HUES64 (cell line): ENCODE measurements at regions not wholly inside any gene's neighbourhood (a gene's known extent, or its start where the extent isn't known, plus 50 kb on each side); places are given as distances from the start of the nearest gene placed in this dataset.

ENCODE experiments used
- H3K27ac ChIP-seq: 2 replicates; pipeline ENCODE4 v1.7.0; 2013; ENCODE audit warnings: low read depth, low read length, inconsistent platforms
- H3K27me3 ChIP-seq: 2 replicates; pipeline ENCODE4 v1.6.1; 2013; ENCODE audit warnings: mild to moderate bottlenecking, low read length; ENCODE audit not compliant: insufficient read depth
- H3K36me3 ChIP-seq: 2 replicates; pipeline ENCODE4 v1.6.1; 2013; ENCODE audit warnings: mild to moderate bottlenecking, low read length; ENCODE audit not compliant: insufficient read depth
- H3K4me1 ChIP-seq: 2 replicates; pipeline ENCODE4 v1.6.1; 2013; ENCODE audit warnings: mild to moderate bottlenecking, low read length, moderate library complexity; ENCODE audit not compliant: insufficient read depth
- H3K4me3 ChIP-seq: 2 replicates; pipeline ENCODE4 v1.5.1; 2013; ENCODE audit warnings: mild to moderate bottlenecking, low read length, moderate library complexity
- H3K9ac ChIP-seq: 2 replicates; pipeline ENCODE4 v1.6.1; 2013; ENCODE audit warnings: mild to moderate bottlenecking, low read depth, low read length
- H3K9me3 ChIP-seq: 2 replicates; pipeline ENCODE4 v1.6.1; 2013; ENCODE audit warnings: low read depth, low read length; ENCODE audit not compliant: insufficient read depth
- WGBS: fragments of 150-250, 120-280 bp; methylation state at CpG from one replicate; pipeline ENCODE4 v1.1.7; 2013; ENCODE audit warnings: missing lambda C conversion rate; 5-methylcytosine and 5-hydroxymethylcytosine counted together

- no peak overlapping the region for H3K4me3 ChIP-seq
- WGBS: 90% methylated on average over 1 of the region's 1 CpG
- peaks cover 32% of the 10 kb centered on the region for H3K4me1 ChIP-seq
- no peak overlapping the region for H3K27ac ChIP-seq
- no peaks in the 10 kb centered on the region for H3K36me3 ChIP-seq
- H3K9me3 ChIP-seq: no peaks in the 10 kb centered on the region
- no peaks in the 10 kb centered on the region for H3K27me3 ChIP-seq
- H3K9ac ChIP-seq: no peak overlapping the region
Observed at GRCh38 chr12:46455648-46456352, 83.2 kb upstream of the SLC38A2 start.

GRCh38 chr12:46454981-46455380, 82.4 kb upstream of the SLC38A2 start:
- peaks cover 36% of the 10 kb centered on the region for H3K4me1 ChIP-seq
- 82% methylated on average over 1 of the region's 1 CpG for WGBS

GRCh38 chr12:46453428-46453827, 80.9 kb upstream of the SLC38A2 start:
- 93% methylated on average over 3 of the region's 3 CpGs for WGBS
- Histone ChIP-seq H3K4me1 (peaks cover 28% of the 10 kb centered on the region), H3K27ac (no peak overlapping the region), H3K9ac (no peak overlapping the region), H3K36me3 (no peaks in the 10 kb centered on the region), H3K27me3 (no peaks in the 10 kb centered on the region), H3K4me3 (no peak overlapping the region), H3K9me3 (no peaks in the 10 kb centered on the region)

More at GRCh38 chr12:46454981-46455380, 82.4 kb upstream of the SLC38A2 start:
- no peaks in the 10 kb centered on the region for H3K27me3 ChIP-seq
- no peaks in the 10 kb centered on the region for H3K9me3 ChIP-seq
- H3K36me3 ChIP-seq: no peaks in the 10 kb centered on the region
- H3K4me3 ChIP-seq: no peak overlapping the region
- no peak overlapping the region for H3K27ac ChIP-seq
- H3K9ac ChIP-seq: no peak overlapping the region

- Histone ChIP-seq H3K4me1 (peaks cover 21% of the 10 kb centered on the region), H3K9ac (no peak overlapping the region)
Observed at GRCh38 chr12:46452776-46453175, 80.2 kb upstream of the SLC38A2 start.

GRCh38 chr12:46452061-46452615, 79.6 kb upstream of the SLC38A2 start:
- no peaks in the 10 kb centered on the region for H3K27me3 ChIP-seq
- no peak overlapping the region for H3K9ac ChIP-seq
- WGBS: 78% methylated on average over 1 of the region's 3 CpGs
- no peak overlapping the region for H3K4me3 ChIP-seq
- peaks cover 21% of the 10 kb centered on the region for H3K4me1 ChIP-seq
- H3K27ac ChIP-seq: no peak overlapping the region
- no peaks in the 10 kb centered on the region for H3K36me3 ChIP-seq
- H3K9me3 ChIP-seq: no peaks in the 10 kb centered on the region; the same call in 1 of the 2 replicates

More at GRCh38 chr12:46452776-46453175, 80.2 kb upstream of the SLC38A2 start:
- Histone ChIP-seq H3K27me3 (no peaks in the 10 kb centered on the region), H3K9me3 (no peaks in the 10 kb centered on the region), H3K27ac (no peak overlapping the region), H3K4me3 (no peak overlapping the region), H3K36me3 (no peaks in the 10 kb centered on the region)
- WGBS: 94% methylated on average over 1 of the region's 1 CpG

GRCh38 chr12:46451276-46452021, 78.9 kb upstream of the SLC38A2 start:
- 100% methylated on average over 3 of the region's 5 CpGs for WGBS
- no peak overlapping the region for H3K27ac ChIP-seq
- H3K4me1 ChIP-seq: peaks cover 21% of the 10 kb centered on the region
- no peak overlapping the region for H3K4me3 ChIP-seq
- H3K36me3 ChIP-seq: no peaks in the 10 kb centered on the region
- no peaks in the 10 kb centered on the region; the same call in 1 of the 2 replicates for H3K9me3 ChIP-seq
- H3K9ac ChIP-seq: no peak overlapping the region
- no peaks in the 10 kb centered on the region for H3K27me3 ChIP-seq

GRCh38 chr12:46450279-46450748, 77.7 kb upstream of the SLC38A2 start:
- no peaks in the 10 kb centered on the region for H3K27me3 ChIP-seq
- H3K4me3 ChIP-seq: no peak overlapping the region
- no peaks in the 10 kb centered on the region for H3K36me3 ChIP-seq
- H3K9me3 ChIP-seq: no peaks in the 10 kb centered on the region; the same call in 1 of the 2 replicates
- no peak overlapping the region for H3K27ac ChIP-seq
- peaks cover 13% of the 10 kb centered on the region for H3K4me1 ChIP-seq
- 86% methylated on average over 1 of the region's 1 CpG for WGBS
- H3K9ac ChIP-seq: no peak overlapping the region

- H3K27ac ChIP-seq: no peak overlapping the region
- H3K9me3 ChIP-seq: no peaks in the 10 kb centered on the region; the same call in 1 of the 2 replicates
- H3K4me3 ChIP-seq: no peak overlapping the region
- no CpG with 5 or more reads among the region's 2 CpGs for WGBS
- H3K36me3 ChIP-seq: no peaks in the 10 kb centered on the region
- H3K27me3 ChIP-seq: no peaks in the 10 kb centered on the region
- H3K9ac ChIP-seq: no peak overlapping the region
- H3K4me1 ChIP-seq: peaks cover 11% of the 10 kb centered on the region
Observed at GRCh38 chr12:46449856-46450255, 77.3 kb upstream of the SLC38A2 start.

GRCh38 chr12:46449316-46449715, 76.7 kb upstream of the SLC38A2 start:
- Histone ChIP-seq H3K9ac (no peak overlapping the region), H3K4me1 (peaks cover 11% of the 10 kb centered on the region), H3K9me3 (no peaks in the 10 kb centered on the region; the same call in 1 of the 2 replicates), H3K4me3 (no peak overlapping the region), H3K27me3 (no peaks in the 10 kb centered on the region), H3K36me3 (no peaks in the 10 kb centered on the region), H3K27ac (no peak overlapping the region)
- 95% methylated on average over 4 of the region's 4 CpGs for WGBS

GRCh38 chr12:46446645-46447044, 74.1 kb upstream of the SLC38A2 start:
- no peak overlapping the region for H3K4me3 ChIP-seq
- H3K9ac ChIP-seq: no peak overlapping the region
- H3K36me3 ChIP-seq: no peaks in the 10 kb centered on the region
- H3K27ac ChIP-seq: no peak overlapping the region
- WGBS: 82% methylated on average over 2 of the region's 2 CpGs
- H3K4me1 ChIP-seq: peaks cover 9% of the 10 kb centered on the region; the same call in 1 of the 2 replicates
- no peaks in the 10 kb centered on the region; the same call in 1 of the 2 replicates for H3K9me3 ChIP-seq
- H3K27me3 ChIP-seq: no peaks in the 10 kb centered on the region
